GM19025 (cell line): ENCODE measurements at regions not wholly inside any gene's neighbourhood (a gene's known extent, or its start where the extent isn't known, plus 50 kb on each side); places are given as distances from the start of the nearest gene placed in this dataset.
A peak's percentile ranks its signal among the peaks of the same experiment; 100 is the strongest.

ENCODE experiments used
- ATAC-seq: cut with Tn5 transposase; IDR thresholded peaks from one replicate; pipeline ENCODE4 v1.9.1; 2021; ENCODE audit warnings: mild to moderate bottlenecking, low read depth, moderate library complexity; ENCODE audit not compliant: unreplicated experiment

DNA sequence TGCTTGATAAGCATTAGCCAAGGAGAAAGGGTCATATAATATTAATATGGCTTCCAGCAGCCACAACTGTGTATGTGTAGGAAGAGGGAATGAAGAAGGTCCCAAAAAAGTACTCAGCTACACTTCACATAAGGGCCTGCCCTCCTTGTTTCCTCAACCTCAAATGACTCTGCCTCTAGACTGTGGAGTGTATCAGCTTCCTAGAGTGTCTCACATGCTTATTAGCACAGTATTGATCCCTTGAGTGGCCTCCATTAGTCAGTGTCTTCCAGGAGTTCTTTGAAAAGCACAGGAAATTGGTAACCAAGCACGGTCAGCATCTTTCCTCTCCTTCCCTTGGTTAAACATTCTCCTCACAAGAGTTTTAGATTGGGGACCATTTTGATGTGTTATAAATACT, 190.4 kb upstream of the ATP10B start:
- ATAC-seq, result no peak

DNA sequence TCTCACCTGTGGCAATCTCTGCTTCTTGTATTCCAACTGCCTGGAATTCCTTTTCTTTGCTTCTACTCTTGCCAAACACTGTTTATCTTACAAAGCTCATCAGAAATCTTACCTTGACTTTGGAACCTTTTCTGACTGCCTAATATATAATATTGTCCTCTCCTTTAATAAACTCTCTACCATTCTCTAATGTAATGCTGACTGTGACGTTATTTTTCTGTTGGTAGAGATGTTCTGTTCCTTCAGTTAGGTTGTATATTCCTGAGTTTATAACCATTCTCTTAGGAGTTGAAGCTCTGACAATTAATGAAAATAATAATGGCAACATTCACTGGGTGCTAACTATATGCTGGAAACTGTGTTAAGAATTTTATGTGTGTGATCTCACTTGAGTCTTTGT, 188.8 kb upstream of the ATP10B start:
- ATAC-seq, result no peak

- ATAC-seq, result no peak
Measured at GRCh38 chr5:161036296-161036695, 184.3 kb upstream of the ATP10B start.

- ATAC-seq, result no peak
Measured at GRCh38 chr5:161034451-161034850, 182.4 kb upstream of the ATP10B start.

DNA sequence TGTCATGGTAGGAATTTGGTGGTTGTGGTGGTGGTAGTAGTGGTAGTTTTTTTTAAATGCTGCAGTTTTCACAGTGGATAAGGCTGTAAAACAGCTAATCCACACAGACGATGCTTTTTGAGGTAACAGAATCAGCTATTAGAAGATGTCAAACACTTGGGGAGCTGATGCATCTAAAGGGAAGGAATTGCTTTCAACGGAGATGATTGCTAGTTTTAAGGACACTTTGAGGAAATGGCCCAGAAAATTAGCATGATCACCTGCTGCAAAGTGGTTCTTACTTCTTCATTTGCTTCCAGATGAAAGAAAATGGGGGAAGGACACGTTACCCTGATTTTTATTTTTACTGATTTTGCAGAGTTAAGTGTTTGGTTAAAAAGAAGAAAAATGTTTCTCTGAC, 178.2 kb upstream of the ATP10B start:
- ATAC-seq, result no peak

DNA sequence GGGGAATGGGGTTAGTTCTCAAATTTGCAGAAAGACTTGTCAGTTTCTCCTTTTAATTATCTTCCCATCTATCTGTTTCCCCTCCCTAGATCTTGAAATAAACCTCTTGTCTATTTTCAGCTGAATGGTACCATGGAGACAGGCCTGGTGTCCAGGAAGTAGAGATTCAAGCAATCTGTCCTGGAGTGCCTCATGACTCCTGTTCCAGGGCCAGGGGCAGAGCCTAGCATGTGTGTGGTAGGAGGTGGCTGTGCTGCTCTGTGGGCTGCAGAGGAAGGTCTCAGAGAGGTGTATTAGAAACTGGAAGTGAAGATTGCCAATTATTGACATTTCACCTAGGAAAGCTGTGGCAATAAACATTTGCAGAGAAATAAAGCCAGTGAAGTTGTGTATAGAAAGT, 175.8 kb upstream of the ATP10B start:
- ATAC-seq, result no peak

- no peak for ATAC-seq
Measured at GRCh38 chr5:161023551-161023950, 171.5 kb upstream of the ATP10B start.

DNA sequence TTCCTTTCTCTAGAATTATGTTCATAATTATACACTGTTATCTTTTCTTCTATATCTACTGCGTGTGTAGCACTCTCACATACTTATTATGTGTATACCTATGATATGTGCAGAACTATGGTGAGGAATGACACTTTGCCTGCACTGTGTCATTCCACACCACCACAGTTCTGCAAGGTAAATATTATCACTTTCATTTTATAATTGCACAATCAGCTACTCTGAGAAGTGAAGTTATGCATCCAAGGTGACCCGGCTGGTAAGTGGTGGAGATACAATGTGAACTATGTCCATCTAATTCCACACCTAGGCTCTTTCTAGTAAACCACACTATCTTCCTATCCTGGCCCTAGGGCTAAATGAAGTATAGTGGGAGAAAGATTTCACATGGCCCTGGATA, 170.1 kb upstream of the ATP10B start:
- no peak for ATAC-seq

GRCh38 chr5:161009817-161010216, 157.8 kb upstream of the ATP10B start:
- no peak for ATAC-seq

DNA sequence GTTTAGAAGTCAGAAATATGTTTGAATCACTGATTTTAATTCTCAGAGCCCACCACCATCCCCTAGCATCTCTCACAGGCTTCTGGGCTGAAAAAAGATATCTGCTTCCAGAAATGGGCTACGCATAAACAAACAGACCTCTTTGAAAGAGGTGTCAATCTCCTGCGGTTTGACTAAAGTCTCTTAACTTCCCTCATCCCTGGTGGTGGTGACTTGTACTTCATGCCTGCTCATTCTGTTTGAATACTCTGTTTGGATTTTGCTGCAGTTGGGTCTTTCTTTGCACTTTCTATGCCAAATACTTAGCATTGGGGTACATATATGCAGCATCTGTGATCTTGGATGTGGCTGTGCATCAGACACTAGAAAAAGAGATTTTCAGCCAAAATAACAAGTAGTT, 157.2 kb upstream of the ATP10B start:
- no peak for ATAC-seq

DNA sequence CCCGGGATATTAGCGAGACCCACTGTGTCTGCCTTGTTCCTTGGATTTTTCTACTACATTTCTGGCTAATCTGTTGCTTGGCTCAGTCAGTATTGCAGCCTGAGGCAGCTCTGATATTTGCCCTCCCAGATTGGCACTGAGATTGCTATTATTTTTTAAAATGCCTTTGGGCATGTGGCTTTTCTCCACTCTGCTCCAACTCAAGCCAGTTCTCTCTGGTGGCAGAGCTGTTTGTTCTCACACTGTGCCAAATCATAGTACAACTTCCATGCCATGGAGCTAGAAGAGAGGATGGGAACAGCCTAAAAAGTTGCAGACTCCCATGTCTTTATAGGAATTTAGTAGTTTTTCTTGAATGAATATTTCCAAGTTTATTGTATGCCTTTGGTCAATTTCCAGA, 155.9 kb upstream of the ATP10B start:
- ATAC-seq, result no peak

GRCh38 chr5:161002571-161003074, 150.6 kb upstream of the ATP10B start:
- ATAC-seq, result no peak

- peak; percentile 64 for ATAC-seq
Measured at GRCh38 chr5:161001604-161002003, 149.6 kb upstream of the ATP10B start.

DNA sequence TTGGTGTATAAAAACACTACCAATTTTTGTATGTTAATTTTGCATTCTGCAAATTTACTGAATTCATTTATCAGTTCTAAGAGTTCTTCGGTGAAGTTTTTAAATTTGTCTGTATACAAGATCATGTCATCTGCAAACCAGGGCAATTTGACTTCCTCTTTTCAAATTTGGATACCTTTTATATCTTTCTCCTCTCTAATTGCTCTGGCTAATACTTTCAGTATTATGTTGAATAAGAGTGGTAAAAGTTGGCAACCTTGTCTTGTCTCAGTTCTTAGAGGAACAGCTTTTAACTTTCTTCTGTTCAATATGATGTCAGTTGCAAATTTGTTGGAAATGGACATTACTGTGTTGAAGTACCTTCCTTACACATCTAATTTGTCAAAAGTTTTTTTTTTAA, 149.1 kb upstream of the ATP10B start:
- peak; percentile 26 for ATAC-seq

- no peak for ATAC-seq
Measured at GRCh38 chr5:160991205-160991604, 139.2 kb upstream of the ATP10B start.

DNA sequence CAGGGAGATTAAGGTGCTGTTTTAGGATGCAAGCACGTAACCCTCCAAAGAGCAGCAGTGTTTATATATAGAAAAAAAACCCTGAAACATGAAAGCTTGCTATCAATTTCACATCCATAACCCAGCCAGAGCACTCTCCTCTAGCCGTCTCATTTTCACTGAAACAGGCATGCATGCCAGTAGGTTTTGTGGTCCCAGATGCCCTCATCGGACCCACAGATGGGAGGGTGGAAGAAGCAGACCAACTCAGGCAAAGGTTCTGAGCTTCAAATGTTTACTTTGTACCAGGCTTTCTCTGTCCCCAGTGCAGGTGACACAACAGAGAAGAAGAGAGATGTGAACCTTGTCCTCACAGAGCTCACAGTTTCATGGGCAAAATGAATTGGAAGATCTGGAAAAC, 127.4 kb upstream of the ATP10B start:
- peak; percentile 18 for ATAC-seq

- ATAC-seq, result peak; percentile 71
Measured at GRCh38 chr5:160978944-160979343, 126.9 kb upstream of the ATP10B start.

- ATAC-seq, result no peak
Measured at GRCh38 chr5:160976181-160976580, 124.2 kb upstream of the ATP10B start.

DNA sequence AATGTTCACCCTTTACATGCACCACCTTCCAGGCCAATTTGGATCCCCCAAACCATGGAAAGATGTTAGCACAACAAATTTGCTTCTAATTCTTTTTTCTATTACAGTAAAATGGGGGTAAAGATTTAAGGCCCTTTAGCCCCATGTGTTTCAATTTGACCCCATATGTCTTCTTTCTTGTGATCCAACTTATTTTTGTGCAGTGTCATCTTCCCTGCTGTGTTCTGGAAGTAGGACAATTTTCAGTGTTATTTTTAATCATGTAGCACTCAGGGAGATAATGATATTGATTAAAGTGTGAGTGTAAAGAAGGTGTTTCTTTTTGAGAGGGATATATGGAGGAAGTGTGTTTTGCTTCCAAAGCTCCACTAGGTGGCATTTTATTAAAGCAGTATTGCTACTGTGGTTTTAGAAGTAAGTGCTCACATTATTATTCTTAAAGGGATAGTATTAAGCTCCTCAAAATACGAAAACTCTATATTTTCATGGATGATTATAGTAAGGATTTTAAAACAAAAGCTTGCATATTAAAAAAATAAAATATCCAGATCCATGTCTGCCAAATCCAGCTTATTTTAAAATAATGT, 118.7 kb upstream of the ATP10B start:
- no peak for ATAC-seq

DNA sequence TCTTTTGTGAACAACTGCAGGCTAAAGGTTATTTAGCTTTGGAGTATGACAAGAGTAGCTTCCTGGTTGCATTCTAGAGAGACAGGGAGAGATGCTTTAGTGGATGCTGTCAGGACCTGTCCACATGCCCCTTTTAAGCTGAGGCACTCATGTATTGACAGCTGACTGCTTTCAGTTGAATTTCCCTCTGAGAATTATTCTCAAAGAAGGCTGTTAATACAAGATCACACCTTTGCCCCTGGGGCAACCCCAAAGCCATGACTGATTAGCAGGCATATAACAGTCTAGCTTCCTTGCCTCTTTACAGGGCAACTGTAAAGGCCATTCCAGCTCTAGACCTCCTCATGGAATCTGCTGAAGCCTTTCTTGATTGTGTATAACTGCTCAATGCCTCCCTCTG, 117.6 kb upstream of the ATP10B start:
- ATAC-seq, result no peak

- no peak for ATAC-seq
Measured at GRCh38 chr5:160968480-160968879, 116.5 kb upstream of the ATP10B start.

DNA sequence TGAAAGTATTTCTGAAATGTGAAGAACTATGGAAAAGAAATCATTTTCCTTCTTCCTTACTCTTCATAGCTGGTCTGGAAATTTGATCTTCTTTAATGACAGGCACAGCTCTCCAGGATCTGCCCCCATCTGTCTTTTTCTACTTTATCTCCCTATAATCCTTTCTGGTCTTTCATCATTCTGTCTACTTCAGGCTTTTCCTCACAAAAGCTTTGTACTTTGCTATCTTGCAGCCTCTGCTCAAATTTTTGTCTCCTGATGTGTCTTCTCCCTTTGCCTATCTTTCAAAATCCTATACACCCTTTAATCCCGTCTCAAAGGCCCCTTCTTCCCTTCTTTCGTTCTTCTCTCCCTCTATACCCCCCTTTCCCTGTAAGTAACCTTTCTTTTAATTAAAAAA, 114.9 kb upstream of the ATP10B start:
- ATAC-seq, result no peak

GRCh38 chr5:160961761-160962160, 109.8 kb upstream of the ATP10B start:
- ATAC-seq, result no peak
